Nucleus accumbens (tissue), 56 donors: ENCODE measurements at regions not wholly inside any gene's neighbourhood (a gene's known extent, or its start where the extent isn't known, plus 50 kb on each side); places are given as distances from the start of the nearest gene placed in this dataset.

ENCODE experiments used
- DNase-seq, 56 donors: peaks; one replicate each; lab custom pipeline; 2025; lab: John Stamatoyannopoulos, UW

GRCh38 chr4:136946307-136946907, 585.9 kb downstream of the PCDH18 start:
- DNase-seq, result no peak

- DNase-seq, result no peak
Observed at GRCh38 chr4:136939781-136940180, 592.5 kb downstream of the PCDH18 start.

DNA sequence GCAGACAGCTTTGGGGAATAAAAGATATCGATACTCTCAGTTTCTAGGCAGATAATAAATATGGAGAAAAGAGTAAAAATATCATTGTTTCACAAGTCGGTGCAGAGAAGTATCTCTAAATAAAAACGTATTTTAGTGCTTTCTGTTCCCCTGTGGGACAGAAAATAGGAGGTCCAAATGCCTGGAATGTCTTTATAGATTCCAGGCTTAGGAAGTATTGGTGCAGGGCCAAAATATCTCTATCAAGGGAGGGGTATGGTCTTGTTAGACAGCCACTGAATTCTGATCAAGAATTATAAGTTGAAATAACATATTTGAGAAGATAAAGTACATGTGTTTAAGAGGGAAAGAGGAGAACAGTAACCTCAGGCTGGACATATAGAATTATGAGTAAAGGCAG, 596.4 kb downstream of the PCDH18 start:
- no peak for DNase-seq

DNA sequence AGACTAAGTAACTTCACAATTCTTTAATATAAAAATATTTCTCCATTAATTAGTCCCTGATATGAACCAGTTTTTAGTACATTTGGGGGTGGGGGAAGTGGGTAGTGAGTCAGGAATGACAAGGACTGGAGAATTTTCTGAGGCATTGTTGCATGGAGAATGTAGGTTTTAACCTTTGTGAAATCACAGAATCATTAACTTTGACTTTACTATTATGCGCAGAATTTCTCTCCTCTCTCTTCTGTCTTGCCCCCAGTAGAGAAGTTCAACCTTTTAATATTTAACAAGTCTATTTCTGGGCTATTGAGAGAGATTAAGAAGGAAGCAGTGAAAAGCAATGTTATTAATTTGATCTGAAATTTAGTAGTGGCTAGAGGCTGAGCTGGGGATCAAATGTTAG, 597.0 kb downstream of the PCDH18 start:
- no peak for DNase-seq

- DNase-seq, result no peak
Observed at GRCh38 chr4:136934601-136935000, 597.7 kb downstream of the PCDH18 start.

DNA sequence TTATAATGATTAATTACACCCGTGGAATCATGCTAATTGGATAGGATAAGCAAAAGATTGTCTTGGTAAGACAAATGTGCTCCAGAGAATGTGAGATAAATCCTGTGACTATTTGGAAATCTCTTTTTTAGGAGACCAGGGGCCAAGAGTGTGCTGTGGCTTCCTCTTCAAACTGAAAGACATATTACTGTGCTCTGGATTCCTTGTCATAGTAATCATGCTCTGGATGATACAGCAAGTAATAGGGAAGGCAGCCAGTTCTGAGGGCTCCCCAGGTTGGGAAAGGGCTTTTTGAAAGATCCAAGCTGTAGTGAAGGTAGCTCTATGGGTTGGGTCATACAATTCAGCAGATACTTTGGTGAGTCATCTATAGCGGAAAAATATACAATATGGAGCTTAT, 600.5 kb downstream of the PCDH18 start:
- DNase-seq, result no peak

- no peak for DNase-seq
Observed at GRCh38 chr4:136928957-136929411, 603.3 kb downstream of the PCDH18 start.

DNA sequence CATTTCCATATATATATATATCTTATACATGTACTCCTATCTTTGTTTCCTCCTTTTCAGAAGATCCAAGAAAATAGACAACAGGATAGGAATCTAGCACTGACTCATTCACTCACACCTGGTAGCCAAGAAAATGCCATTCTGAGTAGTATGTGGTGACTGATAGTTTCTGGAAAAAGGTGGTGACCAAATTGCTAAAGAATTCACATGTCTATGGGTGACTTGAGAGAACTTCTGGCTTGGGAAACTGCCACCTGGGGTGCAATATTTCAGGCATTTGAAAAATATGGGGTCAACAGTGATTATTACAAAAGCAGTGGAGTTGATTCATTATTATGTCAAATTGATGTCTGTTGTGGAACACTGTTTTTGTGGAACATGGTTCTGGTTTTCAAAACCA, 605.1 kb downstream of the PCDH18 start:
- no peak for DNase-seq

- DNase-seq, result no peak
Observed at GRCh38 chr4:136925203-136925602, 607.1 kb downstream of the PCDH18 start.

GRCh38 chr4:136922066-136922465, 610.2 kb downstream of the PCDH18 start:
- no peak for DNase-seq

DNA sequence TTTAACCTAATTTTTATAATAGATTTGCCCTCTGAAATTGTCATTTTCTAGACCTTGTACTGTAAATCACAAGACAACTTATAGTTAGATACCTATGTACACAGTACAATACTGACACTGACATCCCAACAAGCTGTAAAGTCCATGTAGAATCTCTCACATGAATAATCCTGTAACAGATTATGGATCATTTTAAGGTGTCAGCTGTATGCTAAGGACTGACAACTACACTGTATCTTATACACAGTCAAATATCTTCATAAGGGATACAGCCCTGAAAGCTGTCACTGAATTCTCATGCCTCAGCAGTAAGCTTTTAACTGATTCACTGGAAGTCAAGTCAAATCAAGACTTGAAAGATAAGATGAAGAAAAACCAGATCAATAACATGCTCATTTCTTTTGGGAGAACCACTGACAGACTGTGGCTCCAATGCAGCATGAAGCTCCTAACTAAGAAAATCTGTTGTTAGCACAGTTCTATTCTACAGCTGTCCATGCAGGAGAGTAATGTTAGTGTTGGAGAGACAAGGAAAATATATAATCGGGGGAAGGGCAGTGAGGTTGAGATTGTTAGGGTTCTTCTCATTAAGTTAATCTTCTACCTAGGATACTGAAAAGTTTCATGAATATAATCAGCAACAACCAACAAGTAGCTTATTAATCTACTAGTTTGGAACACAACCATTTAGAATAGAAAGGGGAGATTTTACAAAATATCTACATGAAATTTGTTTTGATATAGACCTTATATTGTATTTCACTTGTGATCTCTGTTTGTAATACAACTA, 612.0 kb downstream of the PCDH18 start:
- no peak for DNase-seq

GRCh38 chr4:136918772-136919171, 613.5 kb downstream of the PCDH18 start:
- DNase-seq, result no peak

DNA sequence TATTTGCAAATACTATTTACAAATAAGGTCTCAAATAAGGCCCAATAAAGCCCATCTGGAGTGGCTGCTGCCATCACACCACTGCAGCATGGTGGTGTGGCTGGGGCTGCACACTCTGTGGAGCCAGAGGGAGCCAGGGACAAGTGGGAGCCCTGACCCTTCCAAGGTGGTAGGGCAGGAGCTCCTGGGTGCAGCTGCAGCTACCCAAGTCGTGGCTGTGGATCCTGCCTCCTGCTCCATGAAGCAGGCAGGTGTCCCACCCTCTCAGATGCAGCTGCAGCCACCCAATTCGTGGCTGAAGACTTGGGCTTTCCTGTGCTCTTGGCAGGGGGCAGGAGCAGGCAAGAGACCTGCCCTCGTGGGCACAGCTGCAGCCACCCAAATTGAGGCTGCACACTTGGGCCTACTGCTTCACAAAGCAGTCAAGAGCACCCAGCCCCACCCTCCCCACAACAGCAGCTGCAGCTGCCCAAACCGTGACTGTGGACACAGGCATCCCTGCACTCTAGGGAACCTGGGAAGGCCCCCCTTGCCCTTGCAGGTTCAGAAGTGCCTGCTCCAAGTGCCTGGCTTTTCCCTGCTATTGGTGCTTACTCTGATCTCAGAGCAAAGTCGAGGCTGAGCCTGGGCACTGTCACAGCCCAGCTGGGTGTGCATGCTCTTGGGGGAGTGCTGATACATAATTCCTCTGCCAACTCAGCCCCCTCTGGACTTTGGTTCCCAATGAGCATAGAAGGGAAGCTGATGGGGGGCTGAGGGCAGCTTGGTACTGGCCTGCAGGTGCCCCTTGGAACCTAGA, 614.8 kb downstream of the PCDH18 start:
- DNase-seq, result no peak

DNA sequence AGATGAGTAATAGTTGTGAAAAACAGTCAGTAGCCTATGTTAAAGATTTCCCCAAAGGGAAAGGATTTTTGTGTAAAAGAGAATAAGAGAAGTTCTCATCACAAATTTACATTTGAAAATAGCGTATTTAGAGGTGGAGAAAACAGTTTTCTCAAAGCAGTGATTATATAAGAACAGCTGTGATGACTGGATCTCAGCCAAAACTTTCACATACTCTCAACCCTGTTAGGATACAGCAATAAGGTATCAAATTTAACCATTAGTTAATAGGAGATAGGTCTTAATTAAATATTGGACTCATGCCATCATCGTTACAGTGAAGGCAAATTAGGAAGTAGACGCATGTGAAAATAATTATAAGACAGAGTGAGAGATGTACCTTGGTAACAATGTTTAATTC, 622.7 kb downstream of the PCDH18 start:
- DNase-seq, result no peak

GRCh38 chr4:136908122-136908521, 624.2 kb downstream of the PCDH18 start:
- DNase-seq, result no peak

GRCh38 chr4:136900696-136901095, 631.6 kb downstream of the PCDH18 start:
- DNase-seq, result no peak

DNA sequence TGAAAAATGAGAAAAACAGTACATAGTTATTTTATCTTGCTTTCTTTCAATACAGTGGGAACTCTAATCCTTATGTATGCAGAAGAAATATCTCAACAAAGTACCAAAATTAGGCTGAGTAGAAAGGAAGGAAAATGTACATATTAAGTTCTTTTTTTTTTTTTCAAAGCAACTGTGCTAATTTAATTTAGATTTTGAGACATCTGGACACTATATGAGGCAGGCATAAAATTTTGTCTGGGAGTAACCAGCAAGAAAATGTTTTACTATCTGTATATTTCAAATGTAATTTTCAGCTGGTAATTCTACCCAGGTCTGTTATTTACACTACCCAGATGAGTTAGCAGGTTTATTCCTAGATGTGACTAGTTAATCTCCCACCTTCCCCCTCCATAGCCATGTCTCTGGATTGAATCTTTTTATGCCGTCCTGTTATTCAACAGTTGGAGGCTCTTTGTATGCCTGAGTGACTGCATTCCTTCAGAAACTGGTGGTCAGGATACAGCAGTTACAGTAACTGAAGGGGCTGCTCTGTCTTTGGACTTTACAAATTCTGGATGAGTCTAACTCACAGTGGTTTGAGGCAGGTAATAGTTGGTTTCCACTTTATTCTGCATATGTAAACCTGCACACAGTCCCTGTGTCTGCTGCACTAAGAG, 633.6 kb downstream of the PCDH18 start:
- DNase-seq, result no peak

GRCh38 chr4:136893573-136893972, 638.7 kb downstream of the PCDH18 start:
- DNase-seq, result no peak

DNA sequence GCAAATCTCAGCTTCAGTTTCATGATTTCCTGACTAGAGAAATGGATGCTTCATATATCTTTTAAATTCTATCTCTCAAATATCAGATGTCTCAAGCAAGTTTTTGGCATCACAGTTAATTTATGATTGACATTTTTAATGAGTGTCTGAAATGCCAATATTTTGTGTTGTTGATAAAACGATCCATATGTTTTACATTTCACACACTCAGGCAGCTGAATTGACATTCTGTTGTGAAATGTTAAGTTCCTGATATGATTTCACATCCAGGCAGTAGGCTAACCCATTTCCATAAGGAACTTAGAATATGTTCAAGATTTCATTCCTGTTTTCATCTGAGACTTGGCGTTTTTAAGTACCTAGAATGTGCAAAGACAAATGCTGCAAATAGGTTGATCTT, 650.6 kb downstream of the PCDH18 start:
- DNase-seq, result no peak

DNA sequence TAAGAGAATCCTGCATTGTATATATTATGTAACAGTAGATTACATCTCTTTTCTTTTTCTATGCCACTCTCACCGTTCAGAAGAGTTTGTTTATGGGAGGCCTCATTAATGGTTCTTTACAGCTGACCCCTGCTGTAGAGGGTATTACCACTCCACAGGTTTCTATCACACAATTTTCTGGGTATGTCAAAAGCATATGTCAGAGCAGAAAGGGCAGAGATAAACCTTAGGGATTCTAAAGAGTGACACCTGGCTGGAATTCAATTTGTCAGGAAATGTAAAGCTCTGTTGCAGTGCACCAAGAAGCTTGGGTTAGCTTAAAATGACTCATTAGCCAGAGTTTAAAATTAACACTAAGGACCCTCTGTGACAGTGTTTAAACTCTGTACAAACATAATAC, 658.7 kb downstream of the PCDH18 start:
- no peak for DNase-seq

DNA sequence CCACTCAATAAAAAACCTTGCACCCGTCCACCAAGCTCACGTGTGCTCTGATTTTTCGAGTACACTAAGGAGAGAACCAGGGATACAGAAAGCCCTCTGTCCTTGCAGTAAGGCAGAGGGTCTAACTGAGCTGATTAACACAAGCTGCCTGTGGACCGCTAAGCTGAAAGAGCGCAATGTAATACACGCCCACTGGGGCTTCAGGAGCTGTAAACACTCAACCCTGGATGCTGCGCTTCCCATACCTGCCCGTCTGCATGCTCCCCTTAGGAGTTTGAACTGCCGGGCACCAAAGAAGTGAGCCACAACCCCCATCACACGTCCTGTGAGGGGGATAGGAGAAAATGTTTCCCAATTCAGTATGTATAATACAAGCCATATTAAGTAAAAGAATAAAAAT, 664.8 kb downstream of the PCDH18 start:
- DNase-seq, result no peak
